Astrocyte of the cerebellum (primary cell): ENCODE measurements at regions not wholly inside any gene's neighbourhood (a gene's known extent, or its start where the extent isn't known, plus 50 kb on each side); places are given as distances from the start of the nearest gene placed in this dataset.

Experiments
- DNase-seq: peaks from one replicate; pipeline ENCODE4 v3.0.0-alpha.2; 2011; ENCODE audit warnings: low read depth
- H3K4me3 ChIP-seq: 2 replicates; pipeline ENCODE4 v1.5.1; 2011; ENCODE audit warnings: mild to moderate bottlenecking, low read depth, low read length, moderate library complexity
- in situ Hi-C: cut with HindIII; loops from 2 replicates; pipeline ENCODE4 v1.10.0; 2017; ENCODE audit warnings: low sequenced_read_pairs
- TF ChIP-seq, protein P1 (sequence below): IDR thresholded peaks from 2 replicates; pipeline ENCODE4 v1.5.1; 2012; ENCODE audit warnings: low read length, low read depth, moderate library complexity, mild to moderate bottlenecking; ENCODE audit errors: missing control alignments

DNA sequence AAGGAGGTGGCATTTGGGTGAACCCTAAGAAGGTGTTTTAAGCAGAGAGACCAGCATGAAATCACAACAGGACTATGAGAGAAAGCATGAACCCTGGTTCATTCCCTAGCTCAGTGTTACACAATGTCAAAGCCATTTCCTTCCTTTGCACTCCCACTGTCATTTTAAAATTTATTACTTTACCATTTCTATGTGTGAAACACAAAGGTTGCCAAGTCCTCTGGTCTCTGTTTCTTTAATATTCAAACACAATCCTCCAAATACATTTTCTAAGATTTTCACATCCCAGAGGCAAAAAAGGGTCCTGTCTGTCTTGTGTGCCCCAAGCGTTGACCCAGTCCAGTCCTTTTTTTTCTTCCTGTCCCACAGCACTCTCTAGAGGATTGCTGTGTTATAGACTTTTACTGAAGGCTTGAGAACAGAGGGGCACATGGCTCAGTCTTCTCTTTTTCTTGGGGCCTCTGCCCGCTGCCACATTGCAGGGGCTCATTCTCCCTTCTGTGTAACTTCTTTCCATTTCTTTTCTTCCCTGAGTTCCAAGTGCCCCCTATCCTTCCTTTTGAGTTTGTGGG, 78.6 kb upstream of the SLC28A3 start:
- no peak overlapping the region for H3K4me3 ChIP-seq
- in situ Hi-C loops, result no loop called here
- TF ChIP-seq, protein P1, sequence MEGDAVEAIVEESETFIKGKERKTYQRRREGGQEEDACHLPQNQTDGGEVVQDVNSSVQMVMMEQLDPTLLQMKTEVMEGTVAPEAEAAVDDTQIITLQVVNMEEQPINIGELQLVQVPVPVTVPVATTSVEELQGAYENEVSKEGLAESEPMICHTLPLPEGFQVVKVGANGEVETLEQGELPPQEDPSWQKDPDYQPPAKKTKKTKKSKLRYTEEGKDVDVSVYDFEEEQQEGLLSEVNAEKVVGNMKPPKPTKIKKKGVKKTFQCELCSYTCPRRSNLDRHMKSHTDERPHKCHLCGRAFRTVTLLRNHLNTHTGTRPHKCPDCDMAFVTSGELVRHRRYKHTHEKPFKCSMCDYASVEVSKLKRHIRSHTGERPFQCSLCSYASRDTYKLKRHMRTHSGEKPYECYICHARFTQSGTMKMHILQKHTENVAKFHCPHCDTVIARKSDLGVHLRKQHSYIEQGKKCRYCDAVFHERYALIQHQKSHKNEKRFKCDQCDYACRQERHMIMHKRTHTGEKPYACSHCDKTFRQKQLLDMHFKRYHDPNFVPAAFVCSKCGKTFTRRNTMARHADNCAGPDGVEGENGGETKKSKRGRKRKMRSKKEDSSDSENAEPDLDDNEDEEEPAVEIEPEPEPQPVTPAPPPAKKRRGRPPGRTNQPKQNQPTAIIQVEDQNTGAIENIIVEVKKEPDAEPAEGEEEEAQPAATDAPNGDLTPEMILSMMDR, result peak; percentile 9
- DNase-seq, result no peak

DNA sequence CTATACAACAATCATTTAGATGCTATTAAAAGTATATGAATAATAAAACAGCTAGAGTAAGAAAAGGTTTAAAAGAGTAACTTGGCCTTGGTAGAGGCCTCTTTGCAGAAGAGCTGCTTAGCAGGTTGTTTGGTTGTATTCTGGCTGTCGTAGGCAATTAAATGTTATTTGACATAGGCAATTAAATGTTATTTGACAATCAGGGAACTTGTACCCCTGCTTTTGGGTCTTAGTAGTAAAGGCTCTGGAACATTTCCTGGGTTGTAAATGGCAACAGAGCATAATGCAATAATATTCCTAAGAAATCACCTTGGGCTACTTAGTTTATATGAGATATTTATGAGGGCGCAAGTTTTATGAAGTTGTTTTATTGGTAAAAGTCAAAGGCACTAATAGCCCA, 84.4 kb upstream of the SLC28A3 start:
- DNase-seq, result no peak
- in situ Hi-C loops, result no loop called here
- TF ChIP-seq, protein P1, result no peak
- H3K4me3 ChIP-seq, result no peak overlapping the region

DNA sequence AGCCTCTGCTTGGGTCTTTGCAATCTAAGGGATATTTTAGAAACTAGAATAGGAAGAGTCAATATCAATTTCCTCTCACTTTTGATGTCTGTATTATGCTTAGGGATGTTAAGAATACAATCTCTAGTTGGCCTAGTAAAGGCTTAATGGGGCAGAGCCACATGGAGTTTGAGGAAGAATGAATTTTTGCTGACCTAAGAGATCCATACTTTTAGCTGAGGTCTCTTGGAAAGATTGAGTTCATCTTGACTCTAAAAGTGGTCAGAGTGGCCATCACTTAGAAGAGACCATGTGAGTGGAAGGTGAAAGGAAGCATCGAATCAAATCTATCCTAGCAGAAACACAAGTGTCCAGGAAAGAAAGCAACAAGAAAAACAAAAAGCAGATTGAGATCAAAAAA, 92.2 kb upstream of the SLC28A3 start:
- TF ChIP-seq, protein P1, result no peak
- no peak for DNase-seq
- in situ Hi-C loops, result no loop called here
- no peak overlapping the region for H3K4me3 ChIP-seq

DNA sequence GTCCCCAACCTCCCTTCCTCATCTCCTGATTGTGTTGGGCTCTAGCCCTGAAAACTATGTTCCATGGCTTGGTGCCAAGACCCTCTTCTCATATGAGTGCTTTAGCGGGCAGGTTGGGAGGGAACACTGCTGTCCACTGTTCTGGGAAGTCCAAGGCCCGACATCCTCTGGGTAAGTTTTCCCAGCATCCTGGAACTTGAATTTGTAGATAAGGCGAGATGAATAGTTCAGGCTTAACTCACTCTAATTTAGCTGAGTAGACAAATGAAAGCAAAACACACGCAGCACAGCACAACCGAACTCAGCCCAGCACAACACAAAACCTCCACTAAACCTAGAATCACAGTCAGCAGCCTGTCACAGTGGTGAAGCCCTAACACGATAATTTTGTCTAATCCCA, 95.3 kb upstream of the SLC28A3 start:
- TF ChIP-seq, protein P1, result no peak
- H3K4me3 ChIP-seq, result no peak overlapping the region
- in situ Hi-C loops, result no loop called here
- no peak for DNase-seq

DNA sequence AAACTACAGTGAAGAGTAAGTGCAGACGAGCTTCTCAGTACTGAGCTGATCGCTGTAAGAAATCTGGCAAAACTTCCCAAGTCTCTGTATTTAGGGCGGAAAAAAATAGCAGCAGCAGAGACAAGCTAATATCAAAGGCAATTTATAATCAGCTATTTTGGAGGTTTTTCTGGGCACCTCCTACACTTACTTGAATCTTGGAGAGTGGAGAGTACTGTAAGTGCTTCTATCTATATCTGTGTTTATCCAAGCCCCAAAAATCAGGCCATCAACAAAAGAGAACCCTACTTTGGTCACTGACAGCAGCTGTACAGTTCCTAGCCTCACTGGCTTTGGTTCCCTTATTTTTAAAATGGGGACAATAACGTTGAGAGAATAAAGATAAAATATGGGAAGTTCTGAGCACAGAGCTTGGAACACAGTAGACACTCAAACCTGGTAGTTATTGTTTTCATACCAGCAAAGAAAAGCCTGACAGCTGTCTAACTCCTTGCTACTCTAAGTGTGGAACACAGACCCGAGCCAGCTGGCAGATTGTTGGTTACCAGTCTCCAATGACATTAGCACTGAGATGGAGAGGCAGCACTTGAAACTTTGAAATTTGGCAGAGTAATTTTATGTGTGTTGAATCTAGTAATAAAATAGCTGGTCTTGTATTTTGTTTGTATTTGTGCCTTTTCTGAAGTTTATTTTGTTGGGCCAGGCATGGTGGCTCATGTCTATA, 96.0 kb upstream of the SLC28A3 start:
- in situ Hi-C loops, result no loop called here
- no peak for DNase-seq
- no peak overlapping the region for H3K4me3 ChIP-seq
- TF ChIP-seq, protein P1, result no peak

DNA sequence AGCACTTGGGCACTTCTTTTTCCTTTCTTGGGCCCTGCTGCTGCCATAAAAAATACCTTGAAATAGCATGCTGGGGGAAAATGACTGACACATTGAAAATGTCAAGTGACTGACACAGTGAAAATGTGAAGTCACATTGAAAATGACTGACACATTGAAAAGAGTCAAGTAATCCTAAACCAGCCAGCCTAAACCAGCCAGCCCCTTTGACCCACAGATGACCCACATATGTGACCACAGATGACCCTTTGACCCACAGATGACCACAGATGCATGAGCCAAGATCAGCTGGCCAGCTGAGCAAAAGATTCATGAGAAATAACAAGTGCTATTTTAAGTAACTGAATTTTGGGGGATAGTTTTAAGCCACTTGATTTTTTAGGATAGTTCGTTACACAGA, 97.8 kb upstream of the SLC28A3 start:
- in situ Hi-C loops, result no loop called here
- H3K4me3 ChIP-seq, result no peak overlapping the region
- DNase-seq, result no peak
- TF ChIP-seq, protein P1, result no peak
